ENCODE measurements at regions not wholly inside any gene's neighbourhood (a gene's known extent, or its start where the extent isn't known, plus 50 kb on each side); places are given as distances from the start of the nearest gene placed in this dataset.

- 52% methylated on average over 19 of the region's 19 CpGs for WGBS
- intact Hi-C loops (cut with DNase I) = no loop called here
Observed at GRCh38 chr14:97572583-97573458, 775.6 kb downstream of the VRK1 start.

GRCh38 chr14:97575677-97576076, 778.5 kb downstream of the VRK1 start:
- Histone ChIP-seq H3K36me3 (no peaks in the 10 kb centered on the region), H3K27ac (replicated peaks in 1 of 4) (no peak overlapping the region), H3K27me3 (peaks cover 0 to 3% (median 0%) of the 10 kb centered on the region in 4 donors), H3K9me3 (peaks cover 0 to 4% (median 0%) of the 10 kb centered on the region in 4 donors), H3K4me3 (no peak overlapping the region), H3K4me1 (no peaks in the 10 kb centered on the region)
- WGBS = 85% methylated on average over 6 of the region's 6 CpGs
- intact Hi-C loops (cut with DNase I) = no loop called here
- TF ChIP-seq EP300 (IDR thresholded peaks at IDR 0.05) = no peak
- TF ChIP-seq CTCF (IDR thresholded peaks at IDR 0.05) = no peak
- TF ChIP-seq POLR2AphosphoS5 (IDR thresholded peaks at IDR 0.05) = no peak
- no peak for TF ChIP-seq POLR2A (IDR thresholded peaks at IDR 0.05; ENCODE audit: low read depth)
- DNase-seq (ENCODE audit: extremely low spot score) = peak; percentile 53

More at GRCh38 chr14:97572583-97573458, 775.6 kb downstream of the VRK1 start:
- H3K36me3 ChIP-seq = no peaks in the 10 kb centered on the region
- no peaks in the 10 kb centered on the region for H3K4me1 ChIP-seq
- TF ChIP-seq POLR2A (IDR thresholded peaks at IDR 0.05; ENCODE audit: low read depth) (no peak), POLR2AphosphoS5 (IDR thresholded peaks at IDR 0.05) (no peak), CTCF (IDR thresholded peaks at IDR 0.05) (no peak), EP300 (IDR thresholded peaks at IDR 0.05) (no peak)
- peaks cover 0 to 4% (median 0%) of the 10 kb centered on the region in 4 donors for H3K9me3 ChIP-seq
- no peak overlapping the region for H3K27ac ChIP-seq (replicated peaks in 1 of 4)
- no peak overlapping the region for H3K4me3 ChIP-seq
- peaks cover 0 to 3% (median 0%) of the 10 kb centered on the region in 4 donors for H3K27me3 ChIP-seq
- peak; percentile 64 for DNase-seq (ENCODE audit: extremely low spot score)

- no peak for DNase-seq (ENCODE audit: extremely low spot score)
- Histone ChIP-seq H3K27me3 (no peaks in the 10 kb centered on the region), H3K27ac (replicated peaks in 1 of 4) (no peak overlapping the region), H3K36me3 (no peaks in the 10 kb centered on the region), H3K9me3 (peaks cover 0 to 4% (median 0%) of the 10 kb centered on the region in 4 donors), H3K4me3 (no peak overlapping the region), H3K4me1 (no peaks in the 10 kb centered on the region)
- intact Hi-C loops (cut with DNase I) = no loop called here
- TF ChIP-seq POLR2AphosphoS5 (IDR thresholded peaks at IDR 0.05) = no peak
- TF ChIP-seq POLR2A (IDR thresholded peaks at IDR 0.05; ENCODE audit: low read depth) = no peak
- no peak for TF ChIP-seq EP300 (IDR thresholded peaks at IDR 0.05)
- TF ChIP-seq CTCF (IDR thresholded peaks at IDR 0.05) = no peak
Observed at GRCh38 chr14:97578982-97579548, 781.9 kb downstream of the VRK1 start.

GRCh38 chr14:97581016-97581415, 783.8 kb downstream of the VRK1 start:
- TF ChIP-seq POLR2AphosphoS5 (IDR thresholded peaks at IDR 0.05) (no peak), EP300 (IDR thresholded peaks at IDR 0.05) (no peak), CTCF (IDR thresholded peaks at IDR 0.05) (no peak), POLR2A (IDR thresholded peaks at IDR 0.05; ENCODE audit: low read depth) (no peak)
- H3K4me3 ChIP-seq = no peak overlapping the region
- intact Hi-C loops (cut with DNase I) = no loop called here
- 44% methylated on average over 4 of the region's 4 CpGs for WGBS
- no peaks in the 10 kb centered on the region for H3K36me3 ChIP-seq
- H3K27ac ChIP-seq (replicated peaks in 1 of 4) = no peak overlapping the region
- no peaks in the 10 kb centered on the region for H3K4me1 ChIP-seq
- no peaks in the 10 kb centered on the region for H3K9me3 ChIP-seq
- H3K27me3 ChIP-seq = no peaks in the 10 kb centered on the region
- DNase-seq (ENCODE audit: extremely low spot score) = peak; percentile 42
